HG03196 (cell line): ENCODE measurements at regions not wholly inside any gene's neighbourhood (a gene's known extent, or its start where the extent isn't known, plus 50 kb on each side); places are given as distances from the start of the nearest gene placed in this dataset.
"Not testable (repeated sequence)": the region's sequence is repeated elsewhere in the genome, so short reads cannot be mapped to it uniquely, and the experiment has no call there.

ENCODE experiments used
- ATAC-seq: cut with Tn5 transposase; IDR thresholded peaks from one replicate; pipeline ENCODE4 v1.9.1; 2021; ENCODE audit not compliant: unreplicated experiment

- ATAC-seq = no peak
Measured at GRCh38 chr14:71165121-71166031, 258.1 kb downstream of the PCNX1 start.

- no peak for ATAC-seq
Measured at GRCh38 chr14:71166180-71166837, 259.1 kb downstream of the PCNX1 start.

GRCh38 chr14:71167325-71167950 lies 260.2 kb downstream of the PCNX1 start:
- ATAC-seq = not testable (repeated sequence)

- not testable (repeated sequence) for ATAC-seq
Measured at GRCh38 chr14:71168161-71168560, 260.9 kb downstream of the PCNX1 start.

GRCh38 chr14:71168564-71169427 lies 261.5 kb downstream of the PCNX1 start:
- ATAC-seq = no peak

GRCh38 chr14:71169861-71170260 lies 262.6 kb downstream of the PCNX1 start:
- ATAC-seq = no peak

GRCh38 chr14:71175491-71175890 lies 268.2 kb downstream of the PCNX1 start:
- no peak for ATAC-seq

GRCh38 chr14:71179066-71179465 lies 271.8 kb downstream of the PCNX1 start:
- no peak for ATAC-seq

GRCh38 chr14:71180397-71180796 lies 273.1 kb downstream of the PCNX1 start:
- ATAC-seq = no peak

GRCh38 chr14:71181215-71182003 lies 274.1 kb downstream of the PCNX1 start:
- no peak for ATAC-seq

- no peak for ATAC-seq
Measured at GRCh38 chr14:71183876-71184689, 276.8 kb downstream of the PCNX1 start.

- no peak for ATAC-seq
Measured at GRCh38 chr14:71185637-71186036, 278.4 kb downstream of the PCNX1 start.

- ATAC-seq = no peak
Measured at GRCh38 chr14:71187633-71188356, 280.5 kb downstream of the PCNX1 start.

- no peak for ATAC-seq
Measured at GRCh38 chr14:71190770-71191374, 283.6 kb downstream of the PCNX1 start.

GRCh38 chr14:71193663-71194062 lies 286.4 kb downstream of the PCNX1 start:
- ATAC-seq = no peak

- ATAC-seq = no peak
Measured at GRCh38 chr14:71194251-71194650, 287.0 kb downstream of the PCNX1 start.

- ATAC-seq = no peak
Measured at GRCh38 chr14:71196921-71197320, 289.7 kb downstream of the PCNX1 start.

- no peak for ATAC-seq
Measured at GRCh38 chr14:71198687-71199086, 291.4 kb downstream of the PCNX1 start.
